ENCODE measurements at regions not wholly inside any gene's neighbourhood (a gene's known extent, or its start where the extent isn't known, plus 50 kb on each side); places are given as distances from the start of the nearest gene placed in this dataset.

- no peak for DNase-seq (ENCODE audit: low spot score)
These were observed 1126.7 kb upstream of the CDH9 start for GRCh38 chr5:28165096-28165495.

GRCh38 chr5:28164568-28164967 lies 1126.2 kb upstream of the CDH9 start:
- DNase-seq (ENCODE audit: low spot score): no peak

- peak; percentile 3 for DNase-seq (ENCODE audit: low spot score)
These were observed 1118.6 kb upstream of the CDH9 start for GRCh38 chr5:28156981-28157380.

- no peak for DNase-seq (ENCODE audit: low spot score)
These were observed 1105.1 kb upstream of the CDH9 start for GRCh38 chr5:28143519-28143918.

- DNase-seq (ENCODE audit: low spot score): no peak
These were observed 1093.8 kb upstream of the CDH9 start for GRCh38 chr5:28132151-28132550.

- DNase-seq (ENCODE audit: low spot score): no peak
These were observed 1079.3 kb upstream of the CDH9 start for GRCh38 chr5:28117691-28118090.

GRCh38 chr5:28117273-28117672 lies 1078.9 kb upstream of the CDH9 start:
- DNase-seq (ENCODE audit: low spot score): no peak

GRCh38 chr5:28110781-28111180 lies 1072.4 kb upstream of the CDH9 start:
- DNase-seq (ENCODE audit: low spot score): no peak

- no peak for DNase-seq (ENCODE audit: low spot score)
These were observed 1065.7 kb upstream of the CDH9 start for GRCh38 chr5:28104080-28104479.

GRCh38 chr5:28084069-28084468 lies 1045.7 kb upstream of the CDH9 start:
- no peak for DNase-seq (ENCODE audit: low spot score)

- no peak for DNase-seq (ENCODE audit: low spot score)
These were observed 1044.2 kb upstream of the CDH9 start for GRCh38 chr5:28082610-28083009.

GRCh38 chr5:28077291-28078240 lies 1039.2 kb upstream of the CDH9 start:
- no peak for DNase-seq (ENCODE audit: low spot score)

GRCh38 chr5:28066856-28067255 lies 1028.5 kb upstream of the CDH9 start:
- no peak for DNase-seq (ENCODE audit: low spot score)

- no peak for DNase-seq (ENCODE audit: low spot score)
These were observed 1027.3 kb upstream of the CDH9 start for GRCh38 chr5:28065656-28066055.

- no peak for DNase-seq (ENCODE audit: low spot score)
These were observed 1008.2 kb upstream of the CDH9 start for GRCh38 chr5:28046596-28046995.

GRCh38 chr5:28027851-28028250 lies 989.5 kb upstream of the CDH9 start:
- no peak for DNase-seq (ENCODE audit: low spot score)

GRCh38 chr5:28017178-28017577 lies 978.8 kb upstream of the CDH9 start:
- DNase-seq (ENCODE audit: low spot score): no peak

- DNase-seq (ENCODE audit: low spot score): no peak
These were observed 976.4 kb upstream of the CDH9 start for GRCh38 chr5:28014779-28015178.

- no peak for DNase-seq (ENCODE audit: low spot score)
These were observed 974.2 kb upstream of the CDH9 start for GRCh38 chr5:28012538-28012937.

GRCh38 chr5:28009576-28009975 lies 971.2 kb upstream of the CDH9 start:
- DNase-seq (ENCODE audit: low spot score): no peak

- DNase-seq (ENCODE audit: low spot score): no peak
These were observed 958.3 kb upstream of the CDH9 start for GRCh38 chr5:27996665-27997064.

GRCh38 chr5:27995867-27996266 lies 957.5 kb upstream of the CDH9 start:
- no peak for DNase-seq (ENCODE audit: low spot score)

- DNase-seq (ENCODE audit: low spot score): no peak
These were observed 939.9 kb upstream of the CDH9 start for GRCh38 chr5:27978322-27978721.

GRCh38 chr5:27969157-27969556 lies 930.8 kb upstream of the CDH9 start:
- DNase-seq (ENCODE audit: low spot score): no peak
